Spleen (tissue), 11 donors: ENCODE measurements at regions not wholly inside any gene's neighbourhood (a gene's known extent, or its start where the extent isn't known, plus 50 kb on each side); places are given as distances from the start of the nearest gene placed in this dataset.

ENCODE experiments used
- DNase-seq: peaks from one replicate; pipeline ENCODE4 v3.0.0-alpha.2; 2020
- H3K27ac ChIP-seq, 8 donors: fragments of 200-600 bp; sonication (generic) in 7 of 8; 1 replicate in 4 of 8; 2 replicates in 4 of 8; pipeline versions ENCODE4 v1.5.0 to v1.8.0; 2016 to 2021; ENCODE audit warnings: inconsistent platforms in 4 of 8, mild to moderate bottlenecking in 4 of 8, moderate library complexity in 1 of 8
- H3K27me3 ChIP-seq, 7 donors: fragments of 200-600 bp; sonication (generic) in 6 of 7; replicated peaks in 1 of 7; 1 replicate in 4 of 7; 2 replicates in 3 of 7; pipeline versions ENCODE4 v1.5.0 to v1.8.0; 2016 to 2021; ENCODE audit warnings: inconsistent platforms in 3 of 7, mild to moderate bottlenecking in 1 of 7
- H3K36me3 ChIP-seq, 6 donors: fragments of 200-600 bp; sonication (generic) in 5 of 6; 1 replicate in 4 of 6; 2 replicates in 2 of 6; pipeline versions ENCODE4 v1.5.0 to v1.8.0; 2016 to 2021; ENCODE audit warnings: inconsistent platforms in 2 of 6
- H3K4me1 ChIP-seq, 6 donors: fragments of 200-600 bp; sonication (generic) in 5 of 6; 1 replicate in 3 of 6; 2 replicates in 3 of 6; pipeline versions ENCODE4 v1.5.0 to v1.8.0; 2016 to 2021; ENCODE audit warnings: inconsistent platforms in 3 of 6
- H3K4me3 ChIP-seq, 8 donors: fragments of 200-600 bp; sonication (generic) in 7 of 8; 1 replicate in 4 of 8; 2 replicates in 4 of 8; pipeline versions ENCODE4 v1.5.0 to v1.8.0; 2016 to 2021; ENCODE audit warnings: inconsistent platforms in 4 of 8, mild to moderate bottlenecking in 4 of 8, moderate library complexity in 2 of 8
- H3K9me3 ChIP-seq, 8 donors: fragments of 200-600 bp; sonication (generic) in 7 of 8; 1 replicate in 4 of 8; 2 replicates in 4 of 8; pipeline versions ENCODE4 v1.5.0 to v1.8.0; 2016 to 2021; ENCODE audit warnings: inconsistent platforms in 4 of 8
- POLR2A ChIP-seq, 3 donors: fragments of 450-650 bp; IDR thresholded peaks; one replicate each; pipeline ENCODE4 v1.5.1; 2017; ENCODE audit warnings: antibody characterized with exemption in 3 of 3, mild to moderate bottlenecking in 1 of 3
- POLR2AphosphoS5 ChIP-seq, 3 donors: sonication (generic); formaldehyde crosslinking; IDR thresholded peaks; one replicate each; pipeline ENCODE4 v1.5.1; 2017; ENCODE audit warnings: antibody characterized with exemption in 3 of 3
- WGBS, 5 donors: extraction: QIAGEN DNeasy Blood & Tissue Kit in 3 of 5; methylation state at CpG; one replicate each; pipeline versions ENCODE4 v1.1.5 to v1.1.7; 2013 to 2018; 5-methylcytosine and 5-hydroxymethylcytosine counted together
- intact Hi-C: fragments of 100-400 bp; cut with DNase I; formaldehyde crosslinking; loops from one replicate; pipeline ENCODE4 v1.15.0; 2023; ENCODE audit warnings: low total_unique reads
- TF ChIP-seq, protein P1 (sequence below), 11 experiments: fragments of 200-600 bp in 7 of 11; fragments of 450-650 bp in 4 of 11; sonication (generic) in 4 of 11; IDR thresholded peaks in 8 of 11; conservative IDR thresholded peaks in 3 of 11; 1 replicate in 7 of 11; 2 replicates in 4 of 11; pipeline versions ENCODE4 v1.4.0 to v1.8.0; 2016 to 2021; ENCODE audit warnings: antibody characterized with exemption in 11 of 11, inconsistent platforms in 4 of 11, mild to moderate bottlenecking in 1 of 11
- donor health status: healthy with polysubstance abuse.
- donor health status: DM: no; HTN: no; CAD: no; lungs with moderate emphysema.
- donor health status: DM: no; HTN: no; CAD: no.
- donor health status: Bipolar disorder and iron deficiency.
- donor health status: healthy.
- donor health status: DM: no; HTN: no; CAD: no.
- donor health status: DM: yes; HTN: yes; CAD: no.

DNA sequence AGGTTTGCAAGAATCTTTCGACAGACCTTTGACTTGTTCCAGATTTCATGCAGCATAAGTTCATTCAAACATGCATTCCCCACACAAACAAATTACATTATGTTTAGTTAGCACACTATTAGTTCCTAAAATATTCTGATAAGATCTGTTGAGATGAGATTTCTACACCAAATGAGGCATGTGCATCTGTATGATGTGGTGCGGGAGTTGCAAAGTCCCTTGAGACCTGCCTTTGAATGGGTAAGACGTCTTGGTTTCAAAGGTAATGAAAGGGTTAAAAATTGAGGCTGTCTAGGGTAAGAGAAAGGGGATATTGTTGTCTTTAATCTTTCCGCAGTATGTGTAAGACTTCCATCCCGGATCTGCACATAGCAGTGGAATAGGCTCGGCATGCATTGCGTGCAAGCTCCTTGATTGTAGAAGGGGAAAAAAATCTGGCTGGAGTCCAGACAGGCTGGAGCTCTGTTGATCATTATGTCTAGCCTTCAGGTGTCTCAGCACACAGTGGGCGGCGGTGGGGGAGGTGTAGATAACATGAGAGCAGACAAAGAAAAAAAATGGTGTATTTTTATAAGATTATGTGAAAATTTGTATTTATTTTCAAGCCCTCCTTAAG, 296.6 kb downstream of the PTPRC start:
- no peaks in the 10 kb centered on the region for H3K9me3 ChIP-seq
- peaks cover 0 to 78% (median 42%) of the 10 kb centered on the region in 6 donors for H3K4me1 ChIP-seq
- intact Hi-C loops, result no loop called here
- TF ChIP-seq POLR2A (IDR thresholded peaks at IDR 0.05) (no peak), POLR2AphosphoS5 (IDR thresholded peaks at IDR 0.05) (peak in 1 of 3 donors; percentile 79)
- TF ChIP-seq, protein P1, sequence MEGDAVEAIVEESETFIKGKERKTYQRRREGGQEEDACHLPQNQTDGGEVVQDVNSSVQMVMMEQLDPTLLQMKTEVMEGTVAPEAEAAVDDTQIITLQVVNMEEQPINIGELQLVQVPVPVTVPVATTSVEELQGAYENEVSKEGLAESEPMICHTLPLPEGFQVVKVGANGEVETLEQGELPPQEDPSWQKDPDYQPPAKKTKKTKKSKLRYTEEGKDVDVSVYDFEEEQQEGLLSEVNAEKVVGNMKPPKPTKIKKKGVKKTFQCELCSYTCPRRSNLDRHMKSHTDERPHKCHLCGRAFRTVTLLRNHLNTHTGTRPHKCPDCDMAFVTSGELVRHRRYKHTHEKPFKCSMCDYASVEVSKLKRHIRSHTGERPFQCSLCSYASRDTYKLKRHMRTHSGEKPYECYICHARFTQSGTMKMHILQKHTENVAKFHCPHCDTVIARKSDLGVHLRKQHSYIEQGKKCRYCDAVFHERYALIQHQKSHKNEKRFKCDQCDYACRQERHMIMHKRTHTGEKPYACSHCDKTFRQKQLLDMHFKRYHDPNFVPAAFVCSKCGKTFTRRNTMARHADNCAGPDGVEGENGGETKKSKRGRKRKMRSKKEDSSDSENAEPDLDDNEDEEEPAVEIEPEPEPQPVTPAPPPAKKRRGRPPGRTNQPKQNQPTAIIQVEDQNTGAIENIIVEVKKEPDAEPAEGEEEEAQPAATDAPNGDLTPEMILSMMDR (IDR thresholded peaks at IDR 0.05 in 8 of 11, conservative IDR thresholded peaks at IDR 0.05 in 3 of 11), result no peak
- H3K36me3 ChIP-seq, result no peaks in the 10 kb centered on the region
- WGBS, 5 donors, result 1 to 5% (median 3%) methylated on average over 9 of the region's 9 CpGs
- peak; percentile 81 for DNase-seq
- H3K27ac ChIP-seq, result peak overlapping the region; percentile 69 to 91 (median 86)
- H3K27me3 ChIP-seq, result peaks cover 0 to 4% (median 0%) of the 10 kb centered on the region in 7 donors
- peak overlapping the region; percentile 43 to 73 (median 46) for H3K4me3 ChIP-seq

DNA sequence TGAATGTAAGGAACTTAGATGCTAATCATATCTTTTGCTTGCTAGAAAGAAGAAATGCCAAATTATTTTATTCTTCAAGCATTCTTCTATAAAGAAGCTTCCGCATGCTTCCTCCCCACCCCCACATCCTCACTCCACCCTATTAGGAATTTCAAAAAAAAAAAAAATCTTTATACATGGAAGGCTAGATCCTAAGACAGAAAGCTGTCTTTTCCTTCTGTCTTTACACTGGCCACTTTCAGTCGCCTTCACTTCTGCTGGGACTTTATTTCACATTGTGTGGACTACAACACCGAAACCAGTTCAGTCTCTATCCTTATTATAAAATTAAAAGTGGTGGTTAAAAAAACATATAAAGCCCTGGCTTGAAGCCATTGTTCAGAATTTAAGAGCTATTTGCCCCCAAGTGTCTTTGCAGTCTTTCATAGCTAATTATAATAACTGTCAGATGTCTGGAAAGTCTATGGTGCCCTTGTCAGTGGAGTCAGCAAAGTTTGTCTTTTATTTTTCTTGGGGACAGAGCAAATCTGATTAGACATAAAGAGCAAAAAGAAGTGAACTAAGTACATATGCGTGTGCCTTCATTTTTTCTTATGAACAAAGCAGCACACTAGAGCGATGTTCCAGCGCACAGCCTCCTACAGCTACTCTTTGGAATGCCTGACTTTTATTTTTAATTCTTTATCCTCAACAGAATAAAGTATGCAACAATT, 297.7 kb downstream of the PTPRC start:
- H3K27me3 ChIP-seq, result peaks cover 0 to under 1% (median 0%) of the 10 kb centered on the region in 7 donors
- WGBS, 5 donors, result 4 to 13% (median 9%) methylated on average over 6 of the region's 6 CpGs
- TF ChIP-seq, protein P1 (IDR thresholded peaks at IDR 0.05 in 8 of 11, conservative IDR thresholded peaks at IDR 0.05 in 3 of 11), result no peak
- TF ChIP-seq POLR2A (IDR thresholded peaks at IDR 0.05), result no peak
- TF ChIP-seq POLR2AphosphoS5 (IDR thresholded peaks at IDR 0.05), result no peak
- no peaks in the 10 kb centered on the region for H3K36me3 ChIP-seq
- H3K9me3 ChIP-seq, result no peaks in the 10 kb centered on the region
- DNase-seq, result no peak
- intact Hi-C loops, result no loop called here
- peak overlapping the region; percentile 69 to 91 (median 86) for H3K27ac ChIP-seq
- H3K4me3 ChIP-seq, result peak overlapping the region; percentile 43 to 73 (median 46)
- peaks cover 0 to 67% (median 34%) of the 10 kb centered on the region in 6 donors for H3K4me1 ChIP-seq

DNA sequence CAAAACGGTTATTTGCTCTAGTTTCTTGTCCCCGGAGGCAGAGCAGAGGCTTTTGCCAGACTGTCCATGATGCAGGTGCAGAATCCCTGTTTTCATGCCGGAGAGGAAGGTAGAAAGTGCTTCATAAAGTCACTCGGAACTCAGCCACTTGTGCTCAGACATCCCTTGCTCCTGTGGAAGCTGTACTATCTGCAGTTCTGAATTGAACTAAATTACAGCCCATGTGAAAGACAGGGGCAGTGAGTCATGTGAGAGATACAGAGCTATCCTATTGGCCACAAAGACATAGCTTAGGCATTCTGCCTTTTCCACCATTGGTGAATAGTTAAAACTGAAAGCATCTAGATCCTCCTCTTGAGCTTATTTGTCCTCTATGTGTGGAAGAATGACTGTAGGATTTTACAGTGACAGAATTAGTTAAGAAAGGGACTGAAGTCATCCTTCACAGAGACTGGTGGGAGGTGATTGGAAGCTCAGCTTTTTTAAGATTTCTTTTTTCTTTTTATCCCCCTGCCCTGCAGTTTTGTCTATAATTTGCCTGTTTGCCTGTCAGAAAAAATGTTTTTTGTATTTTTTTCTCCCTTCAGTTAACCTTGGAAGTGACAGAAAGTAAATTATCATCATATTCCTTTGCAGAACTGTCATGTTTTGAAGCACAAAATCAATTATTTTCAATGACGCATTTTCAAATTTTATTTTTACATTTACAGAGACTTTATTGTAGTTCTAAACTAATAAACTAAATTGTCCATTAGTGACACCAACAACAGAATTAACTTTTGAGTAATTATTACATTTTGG, 298.6 kb downstream of the PTPRC start:
- TF ChIP-seq POLR2AphosphoS5 (IDR thresholded peaks at IDR 0.05) (peak; percentile 32 to 97 (median 44)), POLR2A (IDR thresholded peaks at IDR 0.05) (peak; percentile 77 to 96 (median 80))
- TF ChIP-seq, protein P1 (IDR thresholded peaks at IDR 0.05 in 8 of 11, conservative IDR thresholded peaks at IDR 0.05 in 3 of 11), result peak in 1 of 11 experiments; percentile 14
- H3K27ac ChIP-seq, result peak overlapping the region; percentile 69 to 91 (median 86)
- intact Hi-C loops, result no loop called here
- no peak for DNase-seq
- peaks cover 0 to 58% (median 31%) of the 10 kb centered on the region in 6 donors for H3K4me1 ChIP-seq
- H3K27me3 ChIP-seq, result no peaks in the 10 kb centered on the region
- no peaks in the 10 kb centered on the region for H3K36me3 ChIP-seq
- peaks cover 0 to 3% (median 0%) of the 10 kb centered on the region in 8 donors for H3K9me3 ChIP-seq
- WGBS, 5 donors, result 16 to 22% (median 20%) methylated on average over 5 of the region's 5 CpGs
- H3K4me3 ChIP-seq, result peak overlapping the region; percentile 43 to 73 (median 46)
